Neural progenitor cell (in vitro differentiated cells): ENCODE measurements at regions not wholly inside any gene's neighbourhood (a gene's known extent, or its start where the extent isn't known, plus 50 kb on each side); places are given as distances from the start of the nearest gene placed in this dataset.

Experiments used
- CTCF ChIP-seq: fragments of 200-600 bp; sonication (generic); IDR thresholded peaks from 2 replicates; pipeline ENCODE4 v1.5.1; 2017; ENCODE audit warnings: antibody characterized with exemption, mild to moderate bottlenecking
- EZH2 ChIP-seq: fragments of 200-600 bp; sonication (generic); IDR thresholded peaks from 2 replicates; pipeline ENCODE4 v1.6.1; 2017; ENCODE audit warnings: antibody characterized with exemption, mild to moderate bottlenecking, moderate library complexity

- TF ChIP-seq EZH2 (no peak), CTCF (no peak)
These were observed 1215.2 kb upstream of the TMEFF2 start for GRCh38 chr2:193409951-193410350.
